WTC11 (cell line): ENCODE measurements at regions not wholly inside any gene's neighbourhood (a gene's known extent, or its start where the extent isn't known, plus 50 kb on each side); places are given as distances from the start of the nearest gene placed in this dataset.

Source experiments
- ATAC-seq: fragments of 200-7000 bp; cut with Tn5 transposase; 2 replicates; pipeline ENCODE4 v1.10.0; 2021; ENCODE audit warnings: mild to moderate bottlenecking, moderate library complexity
- CTCF ChIA-PET: fragments of 300-600 bp; sonication (Branson Sonifier 250); formaldehyde crosslinking; loops from one replicate; lab custom pipeline; 2021; ENCODE audit warnings: antibody characterized with exemption; lab: Charles Lee
- POLR2A ChIA-PET: fragments of 350-600 bp; sonication (Branson Sonifier 250); formaldehyde crosslinking; loops from one replicate; lab custom pipeline; 2021; ENCODE audit warnings: antibody characterized with exemption; lab: Charles Lee
- DNase-seq: peaks from one replicate; pipeline ENCODE4 v3.0.0; 2021; ENCODE audit warnings: low spot score
- H3K27ac Mint-ChIP-seq: 2 replicates; pipeline ENCODE4 v1.8.0; 2021; ENCODE audit warnings: mixed read lengths
- H3K27me3 Mint-ChIP-seq: 2 replicates; pipeline ENCODE4 v1.8.0; 2021; ENCODE audit warnings: low read depth, mild to moderate bottlenecking, moderate library complexity, mixed read lengths
- H3K36me3 Mint-ChIP-seq: 2 replicates; pipeline ENCODE4 v1.8.0; 2021; ENCODE audit warnings: mixed read lengths
- H3K4me1 Mint-ChIP-seq: 2 replicates; pipeline ENCODE4 v1.8.0; 2022; ENCODE audit warnings: mixed read lengths
- H3K4me3 Mint-ChIP-seq: 2 replicates; pipeline ENCODE4 v1.8.0; 2021; ENCODE audit warnings: mild to moderate bottlenecking, moderate library complexity, mixed read lengths
- H3K9me3 Mint-ChIP-seq: 2 replicates; pipeline ENCODE4 v1.8.0; 2021; ENCODE audit warnings: mixed read lengths
- AFF4 ChIP-seq: sonication (generic); formaldehyde crosslinking; IDR thresholded peaks from 2 replicates; pipeline ENCODE4 v1.8.1; 2023; ENCODE audit warnings: mild to moderate bottlenecking, missing genetic modification reagents, borderline replicate concordance
- CBFB ChIP-seq: sonication (generic); formaldehyde crosslinking; IDR thresholded peaks from 2 replicates; pipeline ENCODE4 v1.8.1; 2022; ENCODE audit warnings: mild to moderate bottlenecking, low read depth, missing genetic modification reagents
- CREM ChIP-seq: sonication (generic); formaldehyde crosslinking; IDR thresholded peaks from 2 replicates; pipeline ENCODE4 v1.8.1; 2022; ENCODE audit warnings: mild to moderate bottlenecking, missing genetic modification reagents, moderate library complexity
- GABPB1 ChIP-seq: sonication (generic); formaldehyde crosslinking; IDR thresholded peaks from 2 replicates; pipeline ENCODE4 v1.8.1; 2023; ENCODE audit warnings: mild to moderate bottlenecking, missing genetic modification reagents
- IRF2 ChIP-seq: sonication (generic); formaldehyde crosslinking; IDR thresholded peaks from 2 replicates; pipeline ENCODE4 v1.8.0; 2022; ENCODE audit warnings: low read depth, missing genetic modification reagents, borderline replicate concordance
- JUN ChIP-seq: sonication (generic); formaldehyde crosslinking; IDR thresholded peaks from 2 replicates; pipeline ENCODE4 v1.8.0; 2023; ENCODE audit warnings: mild to moderate bottlenecking, missing genetic modification reagents
- NFYB ChIP-seq: sonication (generic); formaldehyde crosslinking; conservative IDR thresholded peaks from 2 replicates; pipeline ENCODE4 v1.8.0; 2022; ENCODE audit warnings: low read depth, missing genetic modification reagents
- NR2C2 ChIP-seq: sonication (generic); formaldehyde crosslinking; IDR thresholded peaks from 2 replicates; pipeline ENCODE4 v1.8.0; 2022; ENCODE audit warnings: mild to moderate bottlenecking, missing genetic modification reagents
- OVOL2 ChIP-seq: fragments of 250-450 bp; sonication (Bioruptor Pico); IDR thresholded peaks from 2 replicates; pipeline ENCODE4 v1.9.0; 2021; ENCODE audit warnings: mild to moderate bottlenecking, borderline replicate concordance
- PRDM15 ChIP-seq: sonication (generic); formaldehyde crosslinking; IDR thresholded peaks from 2 replicates; pipeline ENCODE4 v1.8.0; 2022; ENCODE audit warnings: missing genetic modification reagents
- SOX15 ChIP-seq: fragments of 250-450 bp; sonication (Bioruptor Pico); IDR thresholded peaks from 2 replicates; pipeline ENCODE4 v1.9.0; 2021; ENCODE audit warnings: mild to moderate bottlenecking
- TP53 ChIP-seq: sonication (generic); formaldehyde crosslinking; IDR thresholded peaks from 2 replicates; pipeline ENCODE4 v1.8.1; 2023; ENCODE audit warnings: mild to moderate bottlenecking, missing genetic modification reagents
- USF2 ChIP-seq: sonication (generic); formaldehyde crosslinking; IDR thresholded peaks from 2 replicates; pipeline ENCODE4 v1.8.1; 2023; ENCODE audit warnings: mild to moderate bottlenecking, missing genetic modification reagents, moderate library complexity
- ZMAT4 ChIP-seq: fragments of 250-450 bp; sonication (Bioruptor Pico); IDR thresholded peaks from 2 replicates; pipeline ENCODE4 v1.9.0; 2021; ENCODE audit warnings: mild to moderate bottlenecking
- ZNF121 ChIP-seq: sonication (generic); formaldehyde crosslinking; IDR thresholded peaks from 2 replicates; pipeline ENCODE4 v1.8.0; 2023; ENCODE audit warnings: missing genetic modification reagents
- TF ChIP-seq, protein P1 (sequence below): sonication (generic); formaldehyde crosslinking; IDR thresholded peaks from 2 replicates; pipeline ENCODE4 v1.8.0; 2023; ENCODE audit warnings: mild to moderate bottlenecking, missing genetic modification reagents
- TF ChIP-seq, protein P2 (sequence below): sonication (generic); formaldehyde crosslinking; IDR thresholded peaks from 2 replicates; pipeline ENCODE4 v1.8.0; 2022; ENCODE audit warnings: mild to moderate bottlenecking, missing genetic modification reagents

DNA sequence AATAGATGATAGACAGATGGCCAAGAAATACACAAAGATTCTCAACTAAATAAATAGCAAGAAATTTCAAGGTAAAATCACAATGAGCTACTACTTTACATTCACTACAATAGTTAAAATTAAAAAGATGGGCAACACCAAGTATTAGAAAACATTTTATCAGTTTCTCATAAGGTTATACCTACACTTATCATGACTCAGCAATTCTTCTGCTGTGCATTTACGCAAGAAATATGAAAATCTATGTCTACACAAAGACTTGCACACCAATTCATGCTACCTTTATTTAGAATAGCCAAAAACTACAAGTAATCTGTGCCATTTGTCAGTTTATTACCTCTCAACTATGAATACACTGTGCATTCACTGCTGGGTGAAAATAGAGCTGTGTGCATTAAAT, 937.4 kb upstream of the NRXN1 start:
- Mint-ChIP-seq H3K4me1 (no peaks in the 10 kb centered on the region), H3K27me3 (no peaks in the 10 kb centered on the region), H3K4me3 (no peak overlapping the region), H3K9me3 (peaks cover 6% of the 10 kb centered on the region; the same call in 1 of the 2 replicates), H3K36me3 (no peaks in the 10 kb centered on the region), H3K27ac (no peak overlapping the region)
- ATAC-seq (no peak), DNase-seq (no peak)
- CTCF ChIA-PET = no interaction called here
- TF ChIP-seq ZNF121 (no peak), PRDM15 (no peak), GABPB1 (CRISPR knock-in tag) (no peak), IRF2 (CRISPR knock-in tag) (no peak), CREM (no peak), ZMAT4 (CRISPR knock-in tag) (no peak), TP53 (no peak), CBFB (CRISPR knock-in tag) (no peak)
- TF ChIP-seq, protein P1, sequence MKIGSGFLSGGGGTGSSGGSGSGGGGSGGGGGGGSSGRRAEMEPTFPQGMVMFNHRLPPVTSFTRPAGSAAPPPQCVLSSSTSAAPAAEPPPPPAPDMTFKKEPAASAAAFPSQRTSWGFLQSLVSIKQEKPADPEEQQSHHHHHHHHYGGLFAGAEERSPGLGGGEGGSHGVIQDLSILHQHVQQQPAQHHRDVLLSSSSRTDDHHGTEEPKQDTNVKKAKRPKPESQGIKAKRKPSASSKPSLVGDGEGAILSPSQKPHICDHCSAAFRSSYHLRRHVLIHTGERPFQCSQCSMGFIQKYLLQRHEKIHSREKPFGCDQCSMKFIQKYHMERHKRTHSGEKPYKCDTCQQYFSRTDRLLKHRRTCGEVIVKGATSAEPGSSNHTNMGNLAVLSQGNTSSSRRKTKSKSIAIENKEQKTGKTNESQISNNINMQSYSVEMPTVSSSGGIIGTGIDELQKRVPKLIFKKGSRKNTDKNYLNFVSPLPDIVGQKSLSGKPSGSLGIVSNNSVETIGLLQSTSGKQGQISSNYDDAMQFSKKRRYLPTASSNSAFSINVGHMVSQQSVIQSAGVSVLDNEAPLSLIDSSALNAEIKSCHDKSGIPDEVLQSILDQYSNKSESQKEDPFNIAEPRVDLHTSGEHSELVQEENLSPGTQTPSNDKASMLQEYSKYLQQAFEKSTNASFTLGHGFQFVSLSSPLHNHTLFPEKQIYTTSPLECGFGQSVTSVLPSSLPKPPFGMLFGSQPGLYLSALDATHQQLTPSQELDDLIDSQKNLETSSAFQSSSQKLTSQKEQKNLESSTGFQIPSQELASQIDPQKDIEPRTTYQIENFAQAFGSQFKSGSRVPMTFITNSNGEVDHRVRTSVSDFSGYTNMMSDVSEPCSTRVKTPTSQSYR = no peak
- TF ChIP-seq, protein P2, sequence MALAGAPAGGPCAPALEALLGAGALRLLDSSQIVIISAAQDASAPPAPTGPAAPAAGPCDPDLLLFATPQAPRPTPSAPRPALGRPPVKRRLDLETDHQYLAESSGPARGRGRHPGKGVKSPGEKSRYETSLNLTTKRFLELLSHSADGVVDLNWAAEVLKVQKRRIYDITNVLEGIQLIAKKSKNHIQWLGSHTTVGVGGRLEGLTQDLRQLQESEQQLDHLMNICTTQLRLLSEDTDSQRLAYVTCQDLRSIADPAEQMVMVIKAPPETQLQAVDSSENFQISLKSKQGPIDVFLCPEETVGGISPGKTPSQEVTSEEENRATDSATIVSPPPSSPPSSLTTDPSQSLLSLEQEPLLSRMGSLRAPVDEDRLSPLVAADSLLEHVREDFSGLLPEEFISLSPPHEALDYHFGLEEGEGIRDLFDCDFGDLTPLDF (CRISPR knock-in tag) = no peak
- POLR2A ChIA-PET = no interaction called here

GRCh38 chr2:51960841-51961335, 929.0 kb upstream of the NRXN1 start:
- ChIA-PET POLR2A (no interaction called here), CTCF (no interaction called here)

More at GRCh38 chr2:51960841-51961335, 929.0 kb upstream of the NRXN1 start:
- Mint-ChIP-seq H3K9me3 (no peaks in the 10 kb centered on the region), H3K36me3 (no peaks in the 10 kb centered on the region), H3K27me3 (no peaks in the 10 kb centered on the region), H3K27ac (no peak overlapping the region), H3K4me1 (peaks cover 8% of the 10 kb centered on the region), H3K4me3 (no peak overlapping the region)
- TF ChIP-seq SOX15 (CRISPR knock-in tag) (no peak), NR2C2 (CRISPR knock-in tag) (no peak), JUN (CRISPR knock-in tag) (no peak), USF2 (CRISPR knock-in tag) (no peak), AFF4 (no peak), OVOL2 (CRISPR knock-in tag) (no peak), NFYB (CRISPR knock-in tag) (no peak)
- ATAC-seq = no peak
- DNase-seq = no peak
